BE2C (cell line): ENCODE measurements at regions not wholly inside any gene's neighbourhood (a gene's known extent, or its start where the extent isn't known, plus 50 kb on each side); places are given as distances from the start of the nearest gene placed in this dataset.

Source experiments
- DNase-seq: peaks from one replicate; pipeline ENCODE4 v3.0.0-alpha.2; 2020
- H3K27me3 ChIP-seq: fragments of 250-450 bp; sonication (Bioruptor Pico); 2 replicates; pipeline ENCODE4 v1.5.1; 2020; ENCODE audit warnings: mild to moderate bottlenecking
- H3K36me3 ChIP-seq: fragments of 250-450 bp; sonication (Bioruptor Pico); 2 replicates; pipeline ENCODE4 v1.5.1; 2020; ENCODE audit warnings: mild to moderate bottlenecking
- H3K4me1 ChIP-seq: fragments of 250-450 bp; sonication (Bioruptor Pico); 2 replicates; pipeline ENCODE4 v1.5.1; 2020
- H3K4me3 ChIP-seq: 2 replicates; pipeline ENCODE4 v1.5.1; 2011; ENCODE audit warnings: low read depth, low read length
- H3K9me3 ChIP-seq: fragments of 250-450 bp; sonication (Bioruptor Pico); 2 replicates; pipeline ENCODE4 v1.5.1; 2020
- TF ChIP-seq, protein P1 (sequence below): IDR thresholded peaks from 2 replicates; pipeline ENCODE4 v1.5.1; 2012; ENCODE audit warnings: mild to moderate bottlenecking, low read depth, low read length

DNA sequence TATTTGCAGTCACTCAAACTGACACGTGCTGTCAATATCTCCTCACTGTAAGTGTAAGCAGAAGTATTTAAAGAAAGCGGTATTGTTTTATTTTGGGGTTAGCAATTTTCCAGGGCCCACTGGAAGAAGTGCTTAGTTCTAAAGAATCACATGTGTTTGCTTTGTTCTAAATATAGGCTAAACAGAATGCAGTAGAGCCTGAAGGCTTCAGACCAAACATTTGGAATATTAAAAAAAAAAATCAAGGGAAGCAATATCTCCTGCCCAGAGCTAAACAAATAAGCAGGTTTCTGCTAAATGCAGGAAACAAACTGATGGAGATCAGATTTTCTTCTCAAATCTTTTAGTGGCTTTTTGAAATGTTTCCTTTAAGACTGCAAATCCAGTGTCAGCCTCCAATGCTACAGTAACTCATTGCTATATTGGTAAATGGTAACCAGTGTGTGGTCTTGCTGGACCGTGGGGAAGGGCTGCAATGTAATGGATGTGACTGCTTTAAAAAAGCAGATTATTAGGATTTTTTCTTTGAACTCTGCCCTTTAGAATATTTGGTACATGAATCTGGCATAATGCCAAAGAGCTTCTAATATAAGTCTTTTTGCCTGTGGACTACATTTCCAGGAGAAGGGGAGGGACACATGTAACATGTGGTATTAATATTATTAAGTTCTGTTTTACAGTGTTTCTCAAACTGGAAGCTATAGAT lies 317.1 kb upstream of the FERMT1 start:
- no peaks in the 10 kb centered on the region for H3K27me3 ChIP-seq
- TF ChIP-seq, protein P1, sequence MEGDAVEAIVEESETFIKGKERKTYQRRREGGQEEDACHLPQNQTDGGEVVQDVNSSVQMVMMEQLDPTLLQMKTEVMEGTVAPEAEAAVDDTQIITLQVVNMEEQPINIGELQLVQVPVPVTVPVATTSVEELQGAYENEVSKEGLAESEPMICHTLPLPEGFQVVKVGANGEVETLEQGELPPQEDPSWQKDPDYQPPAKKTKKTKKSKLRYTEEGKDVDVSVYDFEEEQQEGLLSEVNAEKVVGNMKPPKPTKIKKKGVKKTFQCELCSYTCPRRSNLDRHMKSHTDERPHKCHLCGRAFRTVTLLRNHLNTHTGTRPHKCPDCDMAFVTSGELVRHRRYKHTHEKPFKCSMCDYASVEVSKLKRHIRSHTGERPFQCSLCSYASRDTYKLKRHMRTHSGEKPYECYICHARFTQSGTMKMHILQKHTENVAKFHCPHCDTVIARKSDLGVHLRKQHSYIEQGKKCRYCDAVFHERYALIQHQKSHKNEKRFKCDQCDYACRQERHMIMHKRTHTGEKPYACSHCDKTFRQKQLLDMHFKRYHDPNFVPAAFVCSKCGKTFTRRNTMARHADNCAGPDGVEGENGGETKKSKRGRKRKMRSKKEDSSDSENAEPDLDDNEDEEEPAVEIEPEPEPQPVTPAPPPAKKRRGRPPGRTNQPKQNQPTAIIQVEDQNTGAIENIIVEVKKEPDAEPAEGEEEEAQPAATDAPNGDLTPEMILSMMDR = no peak
- no peaks in the 10 kb centered on the region for H3K36me3 ChIP-seq
- DNase-seq = no peak
- no peak overlapping the region for H3K4me3 ChIP-seq
- H3K9me3 ChIP-seq = no peaks in the 10 kb centered on the region
- H3K4me1 ChIP-seq = no peaks in the 10 kb centered on the region

DNA sequence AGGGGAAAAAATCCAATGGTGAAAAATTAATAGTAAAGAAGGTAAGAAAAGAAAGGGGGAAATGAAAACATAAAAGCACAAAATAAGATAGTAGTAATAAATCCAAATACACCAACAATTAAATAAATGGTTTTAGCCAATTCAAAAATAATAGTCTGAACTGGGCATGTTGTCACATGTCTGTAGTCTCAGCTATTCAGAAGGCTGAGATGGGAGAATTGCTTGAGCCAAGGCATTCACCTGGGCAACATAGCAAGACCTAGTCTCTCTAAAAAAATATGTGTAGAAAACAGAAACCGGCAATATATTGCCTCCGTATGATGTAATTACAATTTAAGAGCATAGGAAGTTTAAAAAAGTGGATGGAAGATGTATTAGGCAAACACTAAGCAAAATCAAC lies 311.3 kb upstream of the FERMT1 start:
- no peak overlapping the region for H3K4me3 ChIP-seq
- no peaks in the 10 kb centered on the region for H3K36me3 ChIP-seq
- TF ChIP-seq, protein P1 = no peak
- H3K9me3 ChIP-seq = no peaks in the 10 kb centered on the region
- no peak for DNase-seq
- H3K4me1 ChIP-seq = no peaks in the 10 kb centered on the region
- H3K27me3 ChIP-seq = no peaks in the 10 kb centered on the region

DNA sequence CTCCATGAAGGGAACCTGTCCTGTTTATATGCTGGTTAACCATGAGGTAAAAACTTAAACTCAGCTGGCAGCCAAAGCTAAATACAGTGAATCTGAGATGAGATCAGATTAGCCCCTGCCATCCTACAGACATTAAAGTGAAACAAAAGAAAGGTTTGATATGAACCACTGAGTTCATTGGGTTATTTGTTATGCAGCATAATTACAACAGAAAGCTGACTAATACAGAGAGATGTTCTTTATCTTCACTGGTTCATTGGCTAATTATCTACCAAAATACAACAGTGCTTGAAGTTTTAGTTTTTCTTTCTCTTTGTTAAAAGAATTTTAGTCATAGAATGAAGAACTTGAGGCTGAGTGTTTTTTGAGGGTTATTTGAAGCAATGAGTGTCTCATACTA lies 307.6 kb upstream of the FERMT1 start:
- no peak overlapping the region for H3K4me3 ChIP-seq
- H3K36me3 ChIP-seq = no peaks in the 10 kb centered on the region
- TF ChIP-seq, protein P1 = no peak
- no peak for DNase-seq
- no peaks in the 10 kb centered on the region for H3K27me3 ChIP-seq
- H3K4me1 ChIP-seq = no peaks in the 10 kb centered on the region
- no peaks in the 10 kb centered on the region for H3K9me3 ChIP-seq

DNA sequence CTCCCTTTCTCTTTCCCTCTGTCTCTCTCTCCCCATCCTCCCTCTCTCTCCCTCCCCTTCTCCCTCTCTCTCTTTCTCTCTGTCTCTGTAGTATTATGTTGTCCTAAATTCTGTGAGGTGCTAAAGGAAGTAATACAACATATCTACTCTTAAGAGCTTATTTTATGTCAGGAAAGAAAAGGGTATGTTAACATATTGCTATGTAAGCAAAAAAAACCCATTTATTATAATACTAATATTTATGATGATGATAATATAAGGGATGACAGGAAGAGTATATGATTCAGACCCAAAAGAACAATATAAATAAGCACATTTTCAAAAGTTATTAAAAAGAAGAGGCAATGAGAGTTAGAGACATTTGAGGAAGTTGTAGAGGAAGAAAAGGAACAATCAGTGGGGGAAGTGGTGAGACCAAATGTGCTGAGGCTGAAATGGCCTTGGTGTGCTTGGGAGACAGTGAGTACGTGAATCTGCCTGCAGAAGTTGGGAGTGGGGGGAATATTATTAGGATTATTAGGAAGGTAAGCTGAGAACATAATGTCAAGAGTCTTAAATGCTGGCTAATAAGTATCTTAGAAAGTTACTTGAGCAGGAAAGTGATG lies 303.6 kb upstream of the FERMT1 start:
- TF ChIP-seq, protein P1 = no peak
- Histone ChIP-seq H3K36me3 (no peaks in the 10 kb centered on the region), H3K4me3 (no peak overlapping the region), H3K27me3 (no peaks in the 10 kb centered on the region), H3K9me3 (no peaks in the 10 kb centered on the region), H3K4me1 (no peaks in the 10 kb centered on the region)
- DNase-seq = no peak

DNA sequence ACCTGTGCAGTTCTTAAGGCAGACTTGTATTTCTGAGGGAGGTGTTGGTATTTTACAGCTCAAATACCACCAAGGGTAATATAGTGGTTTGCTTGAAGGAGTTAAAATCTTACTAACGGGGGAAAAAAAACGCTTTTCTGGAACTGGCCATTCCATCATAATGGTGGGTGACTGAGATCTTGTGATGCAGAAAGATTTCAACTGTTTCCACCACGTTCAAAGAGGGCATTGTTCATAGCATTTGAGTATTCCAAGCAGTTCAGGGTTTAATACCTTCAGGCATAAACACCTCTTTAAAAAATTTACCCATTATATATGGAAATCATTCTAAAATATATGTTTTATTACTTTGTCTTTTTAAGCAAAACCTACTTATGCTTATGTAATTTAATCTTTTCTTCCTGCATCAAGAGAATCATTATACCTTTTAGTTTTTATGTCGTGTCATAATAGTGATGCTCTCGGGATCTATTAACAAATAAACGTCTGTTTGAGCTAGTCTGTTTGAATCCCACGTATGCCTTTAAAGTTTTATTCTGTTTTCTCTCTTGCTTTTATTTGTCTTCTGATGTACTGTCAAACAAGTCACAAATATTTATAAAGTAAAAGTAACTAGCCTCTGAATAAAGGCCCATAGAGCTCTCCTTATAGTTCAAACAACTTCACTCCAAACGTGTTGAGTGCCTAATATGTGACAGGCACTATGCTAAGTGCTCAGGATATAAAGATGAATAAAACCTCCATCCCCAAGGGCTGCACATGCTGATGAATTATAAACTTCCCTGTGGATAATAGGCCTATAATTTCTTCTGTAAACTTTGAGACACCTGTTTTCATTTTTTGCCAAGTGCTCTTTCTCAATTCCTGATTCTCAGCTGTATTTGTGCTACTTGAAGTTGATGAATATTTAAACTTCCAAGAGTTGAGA lies 298.8 kb upstream of the FERMT1 start:
- H3K27me3 ChIP-seq = no peaks in the 10 kb centered on the region
- DNase-seq = no peak
- no peak overlapping the region for H3K4me3 ChIP-seq
- H3K36me3 ChIP-seq = no peaks in the 10 kb centered on the region
- no peaks in the 10 kb centered on the region for H3K9me3 ChIP-seq
- H3K4me1 ChIP-seq = no peaks in the 10 kb centered on the region
- TF ChIP-seq, protein P1 = no peak
